ENCODE measurements at regions not wholly inside any gene's neighbourhood (a gene's known extent, or its start where the extent isn't known, plus 50 kb on each side); places are given as distances from the start of the nearest gene placed in this dataset.
"Not testable (repeated sequence)": the region's sequence is repeated elsewhere in the genome, so short reads cannot be mapped to it uniquely, and the experiment has no call there.

DNA sequence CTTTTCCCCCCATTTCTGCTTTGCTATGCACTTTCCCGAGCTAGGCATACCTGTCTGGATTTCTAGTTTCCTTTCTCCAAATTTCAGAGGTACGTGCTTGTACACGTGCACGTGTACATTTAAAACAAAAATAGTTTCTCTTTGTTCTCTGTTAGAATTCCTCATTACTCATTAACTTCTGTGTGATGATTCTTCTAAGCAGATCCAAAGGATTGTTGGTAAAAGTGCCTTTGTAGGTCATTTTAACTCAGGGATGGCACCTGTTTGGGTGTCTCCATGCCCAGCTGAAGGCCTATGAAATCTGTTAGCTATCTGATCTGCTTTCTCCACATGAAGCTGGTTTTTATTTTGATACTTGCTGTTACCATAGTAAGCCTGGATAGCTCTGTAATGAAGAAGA is 264.3 kb downstream of the LPIN1 start:
- Histone ChIP-seq H3K27ac (replicated peaks) (no peak overlapping the region), H3K27me3 (ENCODE audit: low read depth) (no peaks in the 10 kb centered on the region), H3K4me1 (peaks cover 4% of the 10 kb centered on the region), H3K4me3 (no peak overlapping the region), H3K9me3 (replicated peaks) (no peaks in the 10 kb centered on the region), H3K36me3 (no peaks in the 10 kb centered on the region)
- TF ChIP-seq, protein P1, sequence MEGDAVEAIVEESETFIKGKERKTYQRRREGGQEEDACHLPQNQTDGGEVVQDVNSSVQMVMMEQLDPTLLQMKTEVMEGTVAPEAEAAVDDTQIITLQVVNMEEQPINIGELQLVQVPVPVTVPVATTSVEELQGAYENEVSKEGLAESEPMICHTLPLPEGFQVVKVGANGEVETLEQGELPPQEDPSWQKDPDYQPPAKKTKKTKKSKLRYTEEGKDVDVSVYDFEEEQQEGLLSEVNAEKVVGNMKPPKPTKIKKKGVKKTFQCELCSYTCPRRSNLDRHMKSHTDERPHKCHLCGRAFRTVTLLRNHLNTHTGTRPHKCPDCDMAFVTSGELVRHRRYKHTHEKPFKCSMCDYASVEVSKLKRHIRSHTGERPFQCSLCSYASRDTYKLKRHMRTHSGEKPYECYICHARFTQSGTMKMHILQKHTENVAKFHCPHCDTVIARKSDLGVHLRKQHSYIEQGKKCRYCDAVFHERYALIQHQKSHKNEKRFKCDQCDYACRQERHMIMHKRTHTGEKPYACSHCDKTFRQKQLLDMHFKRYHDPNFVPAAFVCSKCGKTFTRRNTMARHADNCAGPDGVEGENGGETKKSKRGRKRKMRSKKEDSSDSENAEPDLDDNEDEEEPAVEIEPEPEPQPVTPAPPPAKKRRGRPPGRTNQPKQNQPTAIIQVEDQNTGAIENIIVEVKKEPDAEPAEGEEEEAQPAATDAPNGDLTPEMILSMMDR (IDR thresholded peaks at IDR 0.05; ENCODE audit: borderline replicate concordance) = no peak
- intact Hi-C loops (cut with micrococcal nuclease) = no loop called here
- DNase-seq = no peak

DNA sequence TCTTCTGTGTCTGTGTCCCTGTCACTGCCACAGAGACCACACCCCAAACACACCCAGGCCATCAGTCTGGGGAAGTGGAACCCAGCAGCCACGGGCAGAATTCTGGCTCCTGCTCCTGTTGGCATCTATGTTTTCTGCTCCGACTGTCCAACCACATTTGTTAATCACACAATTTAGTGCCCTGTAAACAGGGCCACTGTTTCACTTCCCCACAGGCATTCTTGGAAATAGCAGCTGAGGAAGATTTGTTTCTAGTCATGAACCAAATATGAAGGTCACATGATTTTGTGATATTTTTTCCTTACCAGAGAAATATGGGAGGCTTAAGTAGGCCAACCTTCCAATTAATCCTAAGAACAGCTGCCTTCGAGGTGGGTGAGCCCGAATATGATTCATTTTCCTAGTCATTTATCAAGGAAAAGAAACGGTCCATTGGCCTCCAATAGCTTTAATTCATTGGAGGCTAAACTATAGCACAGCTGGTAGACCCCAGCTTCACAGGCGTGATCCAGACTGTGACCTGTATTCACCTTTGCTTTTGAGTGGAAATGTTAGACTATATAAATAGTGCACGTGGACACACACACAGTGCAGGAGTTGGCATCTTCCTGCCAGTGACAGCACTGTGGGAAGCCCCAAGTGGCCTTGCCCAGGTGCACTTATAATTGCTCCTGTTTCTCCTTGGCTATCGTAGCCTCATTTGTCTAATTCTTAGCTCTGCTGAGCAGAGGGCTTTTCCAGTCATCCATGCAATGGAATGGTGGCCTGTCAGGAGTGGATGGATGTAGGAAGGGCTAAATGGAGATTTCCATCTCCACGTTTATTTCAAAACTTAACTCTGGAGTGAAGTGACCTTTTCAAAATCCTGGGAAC is 267.9 kb downstream of the LPIN1 start:
- no peaks in the 10 kb centered on the region for H3K9me3 ChIP-seq (replicated peaks)
- no peak overlapping the region for H3K4me3 ChIP-seq
- H3K36me3 ChIP-seq = no peaks in the 10 kb centered on the region
- H3K27ac ChIP-seq (replicated peaks) = no peak overlapping the region
- TF ChIP-seq, protein P1 (IDR thresholded peaks at IDR 0.05; ENCODE audit: borderline replicate concordance) = no peak
- H3K4me1 ChIP-seq = no peaks in the 10 kb centered on the region
- no peaks in the 10 kb centered on the region for H3K27me3 ChIP-seq (ENCODE audit: low read depth)
- no peak for DNase-seq
- intact Hi-C loops (cut with micrococcal nuclease) = no loop called here

DNA sequence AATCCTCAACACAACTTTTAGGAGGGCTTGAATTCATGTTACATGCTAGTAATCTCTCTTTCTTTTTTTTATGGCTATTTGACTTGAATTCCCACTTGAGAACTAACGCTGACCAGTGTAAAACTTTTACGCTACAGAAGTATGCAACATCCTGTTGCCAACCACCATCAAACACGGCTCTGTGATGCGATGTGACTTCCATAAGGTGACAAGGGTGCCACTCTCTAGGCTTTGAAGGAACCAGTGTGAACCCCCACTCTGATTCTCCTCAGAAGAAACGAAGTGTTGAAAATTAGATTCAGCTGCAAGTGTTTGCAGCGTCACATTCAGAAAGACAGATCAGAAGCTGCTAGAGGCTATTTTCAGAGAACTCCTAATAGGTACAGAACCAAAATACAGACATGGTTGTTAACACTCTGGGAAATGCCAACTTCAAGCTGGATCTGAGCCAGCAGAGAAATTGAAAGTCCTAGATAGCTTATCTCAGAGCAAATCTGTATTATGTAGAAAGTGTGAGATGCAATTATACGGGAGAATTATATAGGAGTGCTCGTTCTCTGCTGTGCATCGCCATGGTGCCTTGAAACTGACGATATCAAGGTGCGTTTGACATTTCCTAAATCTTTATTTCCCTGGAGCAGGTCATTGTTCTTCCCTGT is 271.2 kb downstream of the LPIN1 start:
- H3K36me3 ChIP-seq = peaks cover 5% of the 10 kb centered on the region
- H3K9me3 ChIP-seq (replicated peaks) = peaks cover 19% of the 10 kb centered on the region
- no peak overlapping the region for H3K27ac ChIP-seq (replicated peaks)
- TF ChIP-seq, protein P1 (IDR thresholded peaks at IDR 0.05; ENCODE audit: borderline replicate concordance) = no peak
- H3K27me3 ChIP-seq (ENCODE audit: low read depth) = no peaks in the 10 kb centered on the region
- intact Hi-C loops (cut with micrococcal nuclease) = no loop called here
- no peak for DNase-seq
- H3K4me3 ChIP-seq = no peak overlapping the region
- H3K4me1 ChIP-seq = no peaks in the 10 kb centered on the region

DNA sequence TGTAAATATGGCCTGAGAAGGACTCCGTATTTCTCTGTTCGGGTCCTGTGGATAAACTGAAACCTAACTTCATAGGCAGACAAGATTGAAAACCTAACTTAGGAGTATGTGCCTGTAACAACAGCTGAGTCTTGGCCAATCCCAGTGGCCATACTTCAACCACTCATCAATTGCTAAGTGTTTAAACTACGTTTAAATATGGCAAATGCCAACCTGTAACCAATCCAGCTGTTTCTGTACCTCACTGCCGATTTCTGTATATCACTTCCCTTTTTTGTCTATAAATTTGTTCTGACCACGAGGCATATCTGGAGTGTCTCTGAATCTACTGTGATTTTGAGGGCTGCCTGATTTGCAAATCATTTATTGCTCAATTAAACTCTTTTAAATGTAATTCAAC is 272.3 kb downstream of the LPIN1 start:
- peaks cover 19% of the 10 kb centered on the region for H3K9me3 ChIP-seq (replicated peaks)

DNA sequence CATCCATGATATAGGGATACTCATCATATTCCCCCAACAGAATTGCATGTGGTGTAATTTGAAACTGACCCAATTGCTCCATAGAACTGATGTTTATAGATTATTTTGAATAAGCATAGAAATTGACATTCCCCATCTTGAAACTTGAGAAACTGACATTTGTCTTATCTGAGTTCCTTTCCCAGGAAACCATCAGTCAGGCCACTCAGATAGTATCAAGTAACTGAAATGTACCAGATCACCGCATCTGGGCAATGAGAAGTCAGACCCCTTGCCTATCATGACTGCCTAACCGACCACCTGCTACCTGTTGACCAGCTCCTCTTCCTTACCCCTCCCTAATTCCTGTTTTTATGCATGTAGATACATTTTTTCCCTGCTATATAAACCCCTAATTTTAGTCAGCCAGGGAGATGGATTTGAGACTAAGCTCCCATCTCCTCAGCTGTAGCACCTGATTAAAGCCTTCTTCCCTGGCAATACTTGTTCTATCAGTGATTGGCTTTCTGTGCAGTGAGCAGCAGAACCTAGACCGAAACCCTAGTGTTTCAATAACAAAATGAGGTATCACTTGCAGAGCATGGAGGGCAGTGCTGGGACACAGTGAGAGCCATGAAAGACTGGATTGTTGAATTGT is 274.5 kb downstream of the LPIN1 start:
- intact Hi-C loops (cut with micrococcal nuclease) = no loop called here
- H3K27ac ChIP-seq (replicated peaks) = no peak overlapping the region
- H3K9me3 ChIP-seq (replicated peaks) = peaks cover 19% of the 10 kb centered on the region
- peaks cover 5% of the 10 kb centered on the region for H3K36me3 ChIP-seq
- no peak overlapping the region for H3K4me3 ChIP-seq
- TF ChIP-seq, protein P1 (IDR thresholded peaks at IDR 0.05; ENCODE audit: borderline replicate concordance) = no peak
- no peaks in the 10 kb centered on the region for H3K27me3 ChIP-seq (ENCODE audit: low read depth)
- DNase-seq = no peak
- peaks cover 10% of the 10 kb centered on the region for H3K4me1 ChIP-seq

More for the DNA sequence above, 272.3 kb downstream of the LPIN1 start:
- H3K36me3 ChIP-seq; H3K27ac ChIP-seq (replicated peaks); intact Hi-C loops (cut with micrococcal nuclease); H3K4me3 ChIP-seq; DNase-seq; H3K4me1 ChIP-seq; H3K27me3 ChIP-seq (ENCODE audit: low read depth): not testable (repeated sequence)

DNA sequence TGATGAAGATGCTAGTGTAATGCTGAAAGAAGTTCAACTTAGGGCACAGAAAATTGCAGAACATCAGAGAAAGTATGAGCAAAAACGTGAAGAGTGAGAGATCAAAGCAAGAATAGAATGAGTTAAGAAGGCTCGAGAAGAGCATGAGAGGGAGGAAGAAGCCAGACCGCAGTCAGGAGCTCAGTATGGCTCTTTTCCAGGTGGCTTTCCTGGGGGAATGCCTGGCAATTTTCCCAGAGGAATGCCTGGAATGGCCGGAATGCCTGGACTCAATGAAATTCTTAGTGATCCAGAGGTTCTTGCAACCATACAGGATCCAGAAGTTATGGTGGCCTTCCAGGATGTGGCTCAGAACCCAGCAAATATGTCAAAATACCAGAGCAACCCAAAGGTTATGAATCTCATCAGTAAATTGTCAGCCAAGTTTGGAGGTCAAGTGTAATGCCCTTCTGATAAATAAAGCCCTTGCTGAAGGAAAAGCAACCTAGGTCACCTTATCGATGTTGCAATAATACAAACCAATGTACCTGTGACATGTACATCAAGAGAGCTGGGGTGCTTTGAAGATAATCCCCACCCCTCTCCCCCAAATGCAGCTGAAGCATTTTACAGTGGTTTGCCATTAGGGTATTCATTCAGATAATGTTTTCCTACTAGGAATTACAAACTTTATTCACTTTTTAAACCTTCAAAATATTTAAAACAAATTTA is 277.9 kb downstream of the LPIN1 start:
- peaks cover 19% of the 10 kb centered on the region for H3K9me3 ChIP-seq (replicated peaks)
- intact Hi-C loops (cut with micrococcal nuclease); H3K36me3 ChIP-seq; H3K4me3 ChIP-seq; DNase-seq; H3K4me1 ChIP-seq; H3K27me3 ChIP-seq (ENCODE audit: low read depth); H3K27ac ChIP-seq (replicated peaks): not testable (repeated sequence)

Measured in left ventricle myocardium inferior (tissue), 1 donor.